Activated CD8-positive, alpha-beta memory T cell treated with anti-CD3 and anti-CD28 coated beads, Interleukin-2, amount 50 U/mL, for 24 hours (primary cell): ENCODE measurements at regions not wholly inside any gene's neighbourhood (a gene's known extent, or its start where the extent isn't known, plus 50 kb on each side); places are given as distances from the start of the nearest gene placed in this dataset.

ENCODE experiments used
- DNase-seq: peaks from one replicate; pipeline ENCODE4 v3.0.0-alpha.2; 2020; ENCODE audit errors: extremely low read depth

GRCh38 chr5:135205632-135206349 lies 171.8 kb upstream of the PITX1 start:
- DNase-seq = no peak

GRCh38 chr5:135204151-135204600 lies 170.1 kb upstream of the PITX1 start:
- DNase-seq = no peak

- DNase-seq = no peak
Observed at GRCh38 chr5:135203593-135204036, 169.6 kb upstream of the PITX1 start.

DNA sequence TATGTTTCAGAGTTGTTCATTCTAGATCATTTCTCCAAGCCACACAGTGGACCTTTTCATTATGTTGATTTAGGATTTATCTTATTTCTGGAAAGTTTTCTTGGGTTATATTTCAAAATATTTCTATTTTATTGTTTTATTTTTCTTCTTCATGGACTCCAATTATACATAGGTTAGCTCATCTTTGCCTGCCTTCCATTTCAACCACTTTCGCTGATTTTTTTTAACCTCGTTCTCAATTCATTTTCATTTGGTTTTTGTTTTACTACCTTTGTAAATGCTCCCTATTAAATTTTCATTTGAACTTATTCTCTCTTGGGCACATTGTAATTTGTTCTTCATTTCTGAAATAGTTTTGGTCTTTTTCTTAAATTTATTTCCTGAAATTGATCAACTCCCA lies 169.0 kb upstream of the PITX1 start:
- DNase-seq = no peak

GRCh38 chr5:135199919-135200318 lies 165.9 kb upstream of the PITX1 start:
- no peak for DNase-seq

DNA sequence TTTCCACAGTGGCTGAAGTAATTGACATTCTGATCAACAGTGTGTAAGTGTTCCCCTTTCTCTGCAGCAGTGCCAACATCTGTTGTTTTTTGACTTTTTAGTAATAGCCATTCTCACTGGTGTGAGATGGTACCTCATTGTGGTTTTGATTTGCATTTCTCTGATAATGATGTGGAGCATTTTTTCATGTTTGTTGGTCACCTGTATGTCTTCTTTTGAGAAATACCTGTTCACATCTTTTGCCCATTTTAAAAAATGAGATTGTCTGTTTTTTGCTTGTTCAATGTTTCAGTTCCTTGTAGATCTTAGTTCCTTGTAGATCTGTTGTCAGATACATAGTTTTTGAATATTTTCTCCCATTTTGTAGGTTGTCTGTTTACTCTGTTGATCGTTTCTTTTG lies 162.5 kb upstream of the PITX1 start:
- no peak for DNase-seq

DNA sequence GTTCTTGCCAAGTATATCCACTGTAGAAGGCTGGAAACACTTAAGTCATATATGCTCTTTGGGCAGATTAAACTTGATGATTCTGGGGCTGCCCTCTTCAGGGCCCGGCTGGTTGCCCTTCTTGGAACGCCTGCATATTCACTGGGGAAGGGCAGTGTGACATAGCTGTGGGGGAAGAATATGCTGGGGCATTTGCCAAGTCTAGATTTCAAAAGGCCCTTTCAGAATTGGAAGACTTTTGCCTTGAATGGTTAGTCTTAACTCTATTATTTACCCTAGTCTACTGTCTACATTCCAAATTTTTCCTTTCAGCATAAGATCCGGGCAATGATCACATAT lies 161.2 kb upstream of the PITX1 start:
- no peak for DNase-seq

- no peak for DNase-seq
Observed at GRCh38 chr5:135194573-135195269, 160.7 kb upstream of the PITX1 start.

DNA sequence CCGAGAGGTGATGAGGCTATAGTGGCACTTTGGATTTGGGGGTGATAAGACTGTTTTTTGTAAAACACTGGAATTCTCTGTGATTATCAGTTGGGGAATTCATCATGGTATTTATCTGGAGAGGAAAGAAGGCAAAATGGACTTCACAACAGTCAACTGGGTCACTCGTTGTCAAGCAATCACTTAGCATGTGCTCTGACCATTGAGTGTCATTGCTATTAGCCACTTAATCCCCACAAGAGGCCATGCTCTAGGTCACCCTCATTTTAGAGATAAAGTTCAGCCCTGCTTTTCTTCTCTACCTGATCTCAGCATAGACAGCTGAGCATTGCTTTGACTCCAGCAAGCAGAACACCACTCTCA lies 160.1 kb upstream of the PITX1 start:
- DNase-seq = no peak

GRCh38 chr5:135193213-135194125 lies 159.4 kb upstream of the PITX1 start:
- no peak for DNase-seq

- no peak for DNase-seq
Observed at GRCh38 chr5:135192351-135192750, 158.3 kb upstream of the PITX1 start.

GRCh38 chr5:135191084-135191826 lies 157.2 kb upstream of the PITX1 start:
- DNase-seq = peak; percentile 38

GRCh38 chr5:135190416-135191083 lies 156.5 kb upstream of the PITX1 start:
- DNase-seq = no peak

- no peak for DNase-seq
Observed at GRCh38 chr5:135189024-135189423, 155.0 kb upstream of the PITX1 start.

- DNase-seq = no peak
Observed at GRCh38 chr5:135188233-135188914, 154.3 kb upstream of the PITX1 start.

DNA sequence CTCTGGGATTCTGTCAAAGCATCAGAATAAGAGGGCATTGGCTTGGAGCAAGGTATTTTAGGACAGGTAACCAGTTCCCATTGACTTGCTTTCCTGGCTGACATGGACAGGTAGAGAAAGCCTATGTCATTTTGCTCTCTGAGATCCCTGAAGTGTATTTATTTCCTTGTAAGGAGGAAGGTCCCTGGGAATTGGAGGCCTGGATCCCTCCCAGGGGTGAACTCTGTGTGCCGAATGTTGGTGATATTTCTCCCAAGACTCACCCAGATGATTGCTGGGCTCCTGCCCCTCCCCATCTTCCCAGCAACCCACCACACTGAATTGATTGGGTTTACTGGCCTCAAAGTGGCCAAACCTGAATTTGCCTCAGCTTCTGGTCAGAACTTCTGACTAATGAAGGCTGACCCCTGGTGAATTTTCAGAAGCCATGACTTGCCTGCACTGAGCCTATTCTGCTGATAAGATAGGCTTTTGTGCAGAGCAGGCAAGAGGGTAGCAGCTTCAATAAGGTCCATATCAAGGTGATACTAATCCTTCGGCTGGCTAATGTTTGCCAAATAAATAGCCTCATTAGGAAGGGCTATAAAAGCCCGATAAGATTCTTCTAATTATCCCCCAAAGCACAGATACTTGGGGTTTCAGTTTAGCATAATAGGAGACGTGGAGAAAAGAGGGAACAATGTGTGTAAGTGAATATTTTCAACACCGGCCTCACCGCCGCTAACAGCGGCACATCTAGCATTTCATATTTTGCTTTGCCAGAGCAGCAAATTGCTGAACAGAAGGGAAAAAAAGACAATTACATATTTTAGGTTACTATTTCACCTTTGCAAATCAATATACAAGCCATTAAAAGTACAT lies 152.9 kb upstream of the PITX1 start:
- no peak for DNase-seq

DNA sequence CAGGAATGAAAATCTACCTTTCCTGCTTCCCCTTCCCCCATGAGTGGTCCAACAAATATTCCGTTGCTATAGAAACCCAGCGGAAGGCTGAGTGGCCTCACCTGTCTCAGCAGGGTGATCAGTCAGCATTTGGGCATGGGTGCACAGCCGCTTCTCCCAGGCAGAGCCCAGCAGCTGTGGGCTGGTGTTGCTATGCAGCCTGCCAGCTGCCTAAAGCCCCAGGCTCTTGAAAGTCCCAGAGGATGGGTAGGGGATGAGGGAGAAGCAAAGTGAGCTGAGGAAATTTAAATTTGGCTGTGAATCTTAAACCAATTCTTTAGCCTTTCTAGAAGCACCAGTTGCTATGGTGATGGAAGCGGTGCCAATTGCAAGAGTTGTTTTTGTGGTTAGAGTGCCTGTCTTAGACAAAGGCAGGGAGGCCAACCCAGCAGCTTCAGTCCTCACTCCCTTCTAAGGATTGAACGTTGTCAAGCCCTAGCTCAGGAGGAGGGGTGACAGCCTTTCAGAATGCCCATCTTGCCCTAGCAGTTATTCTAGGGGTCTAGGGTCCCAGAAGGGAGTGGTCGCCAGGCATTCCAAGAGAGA lies 151.5 kb upstream of the PITX1 start:
- no peak for DNase-seq

DNA sequence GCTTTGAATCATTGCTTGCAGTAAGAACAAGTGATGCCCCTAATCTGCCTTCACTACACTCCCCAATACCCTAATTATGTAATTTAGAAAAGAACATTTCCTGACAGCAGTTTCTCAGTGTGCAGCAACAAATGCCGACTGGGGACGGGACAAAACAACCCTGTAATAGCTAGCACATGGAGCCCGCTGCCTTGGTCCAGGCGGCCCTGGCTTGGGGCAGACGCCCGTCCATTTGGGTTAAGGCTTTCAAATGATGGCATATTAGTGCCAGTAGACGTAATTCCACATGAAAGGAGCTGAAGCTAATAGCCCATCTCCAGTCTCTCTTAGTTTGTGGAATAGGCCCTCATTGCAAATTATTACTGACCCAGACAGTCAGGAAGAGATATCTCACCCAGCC lies 150.6 kb upstream of the PITX1 start:
- DNase-seq = no peak

- no peak for DNase-seq
Observed at GRCh38 chr5:135183464-135183863, 149.4 kb upstream of the PITX1 start.
